HL-60 (cell line): ENCODE measurements at regions not wholly inside any gene's neighbourhood (a gene's known extent, or its start where the extent isn't known, plus 50 kb on each side); places are given as distances from the start of the nearest gene placed in this dataset.

Source experiments
- GABPA ChIP-seq: IDR thresholded peaks from 2 replicates; pipeline ENCODE4 v1.6.1; 2012; ENCODE audit warnings: low read depth
- POLR2AphosphoS5 ChIP-seq: IDR thresholded peaks from 2 replicates; pipeline ENCODE4 v1.6.1; 2012; ENCODE audit warnings: low read depth
- SPI1 ChIP-seq: IDR thresholded peaks from 2 replicates; pipeline ENCODE4 v1.6.1; 2012; ENCODE audit warnings: low read depth, mild to moderate bottlenecking, borderline replicate concordance
- TF ChIP-seq, protein P1 (sequence below): IDR thresholded peaks from 2 replicates; pipeline ENCODE4 v1.6.1; 2012; ENCODE audit warnings: low read depth; ENCODE audit not compliant: insufficient replicate concordance
- TF ChIP-seq, protein P2 (sequence below): IDR thresholded peaks from one replicate; pipeline ENCODE4 v1.5.1; 2011; ENCODE audit warnings: low read length, control low read depth, inconsistent platforms; ENCODE audit not compliant: insufficient read depth

DNA sequence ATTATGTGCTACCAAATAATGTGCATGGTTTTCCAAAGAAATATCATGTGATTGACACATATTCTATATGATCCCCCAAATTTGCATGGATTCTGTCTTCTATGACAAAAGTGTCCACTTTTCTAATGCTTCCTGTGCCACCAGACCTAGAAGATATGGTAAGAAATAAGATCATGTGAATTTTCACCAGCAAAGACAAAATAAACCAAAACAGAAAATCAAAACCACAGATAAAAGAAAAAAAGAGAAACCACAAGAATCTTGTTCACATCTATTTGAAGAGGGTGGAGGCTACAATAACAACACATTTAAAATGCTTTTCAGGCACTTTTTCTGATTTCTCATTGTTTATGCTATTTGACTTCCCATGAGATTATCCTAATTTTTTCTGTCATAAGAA lies 303.4 kb downstream of the DIPK2A start:
- TF ChIP-seq POLR2AphosphoS5 (no peak), GABPA (no peak), SPI1 (no peak)
- TF ChIP-seq, protein P1, sequence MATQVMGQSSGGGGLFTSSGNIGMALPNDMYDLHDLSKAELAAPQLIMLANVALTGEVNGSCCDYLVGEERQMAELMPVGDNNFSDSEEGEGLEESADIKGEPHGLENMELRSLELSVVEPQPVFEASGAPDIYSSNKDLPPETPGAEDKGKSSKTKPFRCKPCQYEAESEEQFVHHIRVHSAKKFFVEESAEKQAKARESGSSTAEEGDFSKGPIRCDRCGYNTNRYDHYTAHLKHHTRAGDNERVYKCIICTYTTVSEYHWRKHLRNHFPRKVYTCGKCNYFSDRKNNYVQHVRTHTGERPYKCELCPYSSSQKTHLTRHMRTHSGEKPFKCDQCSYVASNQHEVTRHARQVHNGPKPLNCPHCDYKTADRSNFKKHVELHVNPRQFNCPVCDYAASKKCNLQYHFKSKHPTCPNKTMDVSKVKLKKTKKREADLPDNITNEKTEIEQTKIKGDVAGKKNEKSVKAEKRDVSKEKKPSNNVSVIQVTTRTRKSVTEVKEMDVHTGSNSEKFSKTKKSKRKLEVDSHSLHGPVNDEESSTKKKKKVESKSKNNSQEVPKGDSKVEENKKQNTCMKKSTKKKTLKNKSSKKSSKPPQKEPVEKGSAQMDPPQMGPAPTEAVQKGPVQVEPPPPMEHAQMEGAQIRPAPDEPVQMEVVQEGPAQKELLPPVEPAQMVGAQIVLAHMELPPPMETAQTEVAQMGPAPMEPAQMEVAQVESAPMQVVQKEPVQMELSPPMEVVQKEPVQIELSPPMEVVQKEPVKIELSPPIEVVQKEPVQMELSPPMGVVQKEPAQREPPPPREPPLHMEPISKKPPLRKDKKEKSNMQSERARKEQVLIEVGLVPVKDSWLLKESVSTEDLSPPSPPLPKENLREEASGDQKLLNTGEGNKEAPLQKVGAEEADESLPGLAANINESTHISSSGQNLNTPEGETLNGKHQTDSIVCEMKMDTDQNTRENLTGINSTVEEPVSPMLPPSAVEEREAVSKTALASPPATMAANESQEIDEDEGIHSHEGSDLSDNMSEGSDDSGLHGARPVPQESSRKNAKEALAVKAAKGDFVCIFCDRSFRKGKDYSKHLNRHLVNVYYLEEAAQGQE = no peak
- TF ChIP-seq, protein P2, sequence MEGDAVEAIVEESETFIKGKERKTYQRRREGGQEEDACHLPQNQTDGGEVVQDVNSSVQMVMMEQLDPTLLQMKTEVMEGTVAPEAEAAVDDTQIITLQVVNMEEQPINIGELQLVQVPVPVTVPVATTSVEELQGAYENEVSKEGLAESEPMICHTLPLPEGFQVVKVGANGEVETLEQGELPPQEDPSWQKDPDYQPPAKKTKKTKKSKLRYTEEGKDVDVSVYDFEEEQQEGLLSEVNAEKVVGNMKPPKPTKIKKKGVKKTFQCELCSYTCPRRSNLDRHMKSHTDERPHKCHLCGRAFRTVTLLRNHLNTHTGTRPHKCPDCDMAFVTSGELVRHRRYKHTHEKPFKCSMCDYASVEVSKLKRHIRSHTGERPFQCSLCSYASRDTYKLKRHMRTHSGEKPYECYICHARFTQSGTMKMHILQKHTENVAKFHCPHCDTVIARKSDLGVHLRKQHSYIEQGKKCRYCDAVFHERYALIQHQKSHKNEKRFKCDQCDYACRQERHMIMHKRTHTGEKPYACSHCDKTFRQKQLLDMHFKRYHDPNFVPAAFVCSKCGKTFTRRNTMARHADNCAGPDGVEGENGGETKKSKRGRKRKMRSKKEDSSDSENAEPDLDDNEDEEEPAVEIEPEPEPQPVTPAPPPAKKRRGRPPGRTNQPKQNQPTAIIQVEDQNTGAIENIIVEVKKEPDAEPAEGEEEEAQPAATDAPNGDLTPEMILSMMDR = no peak
